ENCODE measurements at regions not wholly inside any gene's neighbourhood (a gene's known extent, or its start where the extent isn't known, plus 50 kb on each side); places are given as distances from the start of the nearest gene placed in this dataset.

- TF ChIP-seq CTCF (IDR thresholded peaks at IDR 0.05) (no peak), POLR2A (IDR thresholded peaks at IDR 0.05) (no peak)
Measured at GRCh38 chr9:24931894-24932293, 386.2 kb upstream of the IZUMO3 start.

All from Peyer's patch (tissue), 4 donors.